HEK293 (cell line): ENCODE measurements at regions not wholly inside any gene's neighbourhood (a gene's known extent, or its start where the extent isn't known, plus 50 kb on each side); places are given as distances from the start of the nearest gene placed in this dataset.

Source experiments
- CTCF ChIA-PET: fragments of 350-600 bp; formaldehyde crosslinking; extraction: SDS; loops from one replicate; lab custom pipeline; 2021; ENCODE audit warnings: antibody characterized with exemption; lab: Yijun Ruan, JAX
- POLR2A ChIA-PET: fragments of 300-600 bp; formaldehyde crosslinking; extraction: SDS; loops from one replicate; lab custom pipeline; 2020; ENCODE audit warnings: antibody characterized with exemption, inconsistent platforms; lab: Yijun Ruan, JAX
- H3K27ac ChIP-seq: fragments of 200-500 bp; sonication (Bioruptor generic); 2 replicates; pipeline ENCODE4 v1.5.1; 2014; ENCODE audit warnings: low read depth, low read length, control low read depth, inconsistent platforms; ENCODE audit errors: extremely low read depth
- H3K36me3 ChIP-seq, 2 experiments: fragments of 200-500 bp in 1 of 2; sonication (Bioruptor generic) in 1 of 2; 1 replicate in 1 of 2; 2 replicates in 1 of 2; pipeline ENCODE4 v1.5.1; 2014 to 2017; ENCODE audit warnings: inconsistent platforms in 2 of 2, low read length in 2 of 2; ENCODE audit not compliant: control insufficient read depth in 2 of 2, insufficient read depth in 1 of 2
- H3K4me1 ChIP-seq: fragments of 200-500 bp; sonication (Bioruptor generic); 2 replicates; pipeline ENCODE4 v1.5.1; 2014; ENCODE audit warnings: mild to moderate bottlenecking, low read length, inconsistent platforms; ENCODE audit not compliant: control insufficient read depth, insufficient read depth
- H3K4me3 ChIP-seq: 2 replicates; pipeline ENCODE4 v1.5.1; 2011; ENCODE audit warnings: low read depth, mild to moderate bottlenecking, control low read depth, low read length, moderate library complexity
- H3K9me3 ChIP-seq: fragments of 200-500 bp; sonication (Bioruptor generic); 2 replicates; pipeline ENCODE4 v1.5.1; 2014; ENCODE audit warnings: low read depth, low read length, inconsistent platforms; ENCODE audit not compliant: control insufficient read depth, insufficient read depth
- GFI1B ChIP-seq: fragments of 450-650 bp; formaldehyde crosslinking; IDR thresholded peaks from 2 replicates; pipeline ENCODE4 v1.5.1; 2016; ENCODE audit warnings: missing biosample characterization, missing genetic modification characterization
- GLIS1 ChIP-seq: fragments of 450-650 bp; formaldehyde crosslinking; IDR thresholded peaks from 2 replicates; pipeline ENCODE4 v1.5.1; 2016; ENCODE audit warnings: missing biosample characterization, missing genetic modification characterization
- KLF1 ChIP-seq: fragments of 450-650 bp; formaldehyde crosslinking; IDR thresholded peaks from 2 replicates; pipeline ENCODE4 v1.5.1; 2016; ENCODE audit warnings: missing biosample characterization, missing genetic modification characterization
- REPIN1 ChIP-seq: fragments of 450-650 bp; formaldehyde crosslinking; IDR thresholded peaks from 2 replicates; pipeline ENCODE4 v1.5.1; 2017; ENCODE audit warnings: missing biosample characterization, missing genetic modification characterization, low read depth
- SALL2 ChIP-seq: fragments of 450-650 bp; formaldehyde crosslinking; IDR thresholded peaks from 2 replicates; pipeline ENCODE4 v1.5.0; 2017; ENCODE audit warnings: missing biosample characterization, mild to moderate bottlenecking, missing genetic modification characterization, borderline replicate concordance
- SCRT2 ChIP-seq: fragments of 450-650 bp; formaldehyde crosslinking; IDR thresholded peaks from 2 replicates; pipeline ENCODE4 v1.5.1; 2016; ENCODE audit warnings: missing biosample characterization, missing genetic modification characterization
- SP3 ChIP-seq: fragments of 450-650 bp; formaldehyde crosslinking; IDR thresholded peaks from 2 replicates; pipeline ENCODE4 v1.5.1; 2016; ENCODE audit warnings: missing biosample characterization, missing genetic modification characterization
- YY1 ChIP-seq: fragments of 450-650 bp; formaldehyde crosslinking; IDR thresholded peaks from 2 replicates; pipeline ENCODE4 v1.5.1; 2018; ENCODE audit warnings: missing biosample characterization, missing genetic modification characterization
- ZBTB48 ChIP-seq: fragments of 450-650 bp; formaldehyde crosslinking; IDR thresholded peaks from 2 replicates; pipeline ENCODE4 v1.5.1; 2016; ENCODE audit warnings: missing biosample characterization, missing genetic modification characterization
- ZNF157 ChIP-seq: fragments of 450-650 bp; formaldehyde crosslinking; IDR thresholded peaks from 2 replicates; pipeline ENCODE4 v1.5.1; 2016; ENCODE audit warnings: missing biosample characterization, missing genetic modification characterization
- ZNF169 ChIP-seq: fragments of 450-650 bp; formaldehyde crosslinking; IDR thresholded peaks from 2 replicates; pipeline ENCODE4 v1.5.1; 2016; ENCODE audit warnings: missing biosample characterization, missing genetic modification characterization
- ZNF211 ChIP-seq: fragments of 450-650 bp; formaldehyde crosslinking; IDR thresholded peaks from 2 replicates; pipeline ENCODE4 v1.5.1; 2016; ENCODE audit warnings: low read depth, missing biosample characterization, missing genetic modification characterization
- ZNF214 ChIP-seq: fragments of 450-650 bp; formaldehyde crosslinking; IDR thresholded peaks from 2 replicates; pipeline ENCODE4 v1.5.1; 2017; ENCODE audit warnings: missing biosample characterization, mild to moderate bottlenecking, missing genetic modification characterization, borderline replicate concordance
- ZNF24 ChIP-seq: fragments of 450-650 bp; formaldehyde crosslinking; IDR thresholded peaks from 2 replicates; pipeline ENCODE4 v1.5.1; 2016; ENCODE audit warnings: missing biosample characterization, missing genetic modification characterization
- ZNF391 ChIP-seq: fragments of 450-650 bp; formaldehyde crosslinking; IDR thresholded peaks from 2 replicates; pipeline ENCODE4 v1.5.1; 2016; ENCODE audit warnings: low read depth, missing biosample characterization, missing genetic modification characterization, borderline replicate concordance
- ZNF416 ChIP-seq: fragments of 450-650 bp; formaldehyde crosslinking; IDR thresholded peaks from 2 replicates; pipeline ENCODE4 v1.5.1; 2016; ENCODE audit warnings: missing biosample characterization, missing genetic modification characterization
- ZNF514 ChIP-seq: fragments of 450-650 bp; formaldehyde crosslinking; IDR thresholded peaks from 2 replicates; pipeline ENCODE4 v1.5.1; 2016; ENCODE audit warnings: missing biosample characterization, missing genetic modification characterization
- ZNF548 ChIP-seq: fragments of 450-650 bp; formaldehyde crosslinking; IDR thresholded peaks from 2 replicates; pipeline ENCODE4 v1.5.1; 2016; ENCODE audit warnings: missing biosample characterization, missing genetic modification characterization
- ZNF555 ChIP-seq: fragments of 450-650 bp; formaldehyde crosslinking; conservative IDR thresholded peaks from 2 replicates; pipeline ENCODE4 v1.5.1; 2017; ENCODE audit warnings: missing biosample characterization, mild to moderate bottlenecking, missing genetic modification characterization, inconsistent platforms
- ZNF560 ChIP-seq: fragments of 450-650 bp; formaldehyde crosslinking; IDR thresholded peaks from 2 replicates; pipeline ENCODE4 v1.5.1; 2017; ENCODE audit warnings: missing biosample characterization, missing genetic modification characterization, borderline replicate concordance
- ZNF561 ChIP-seq: fragments of 450-650 bp; IDR thresholded peaks from 2 replicates; pipeline ENCODE4 v1.5.1; 2018; ENCODE audit warnings: missing biosample characterization, missing genetic modification characterization, borderline replicate concordance
- ZNF654 ChIP-seq: fragments of 450-650 bp; formaldehyde crosslinking; IDR thresholded peaks from 2 replicates; pipeline ENCODE4 v1.5.1; 2016; ENCODE audit warnings: low read depth, missing biosample characterization, missing genetic modification characterization
- ZNF664 ChIP-seq: fragments of 450-650 bp; formaldehyde crosslinking; IDR thresholded peaks from 2 replicates; pipeline ENCODE4 v1.5.1; 2016; ENCODE audit warnings: missing biosample characterization, missing genetic modification characterization
- ZNF707 ChIP-seq: fragments of 450-650 bp; formaldehyde crosslinking; IDR thresholded peaks from 2 replicates; pipeline ENCODE4 v1.5.1; 2016; ENCODE audit warnings: missing biosample characterization, missing genetic modification characterization
- ZNF747 ChIP-seq: fragments of 450-650 bp; formaldehyde crosslinking; IDR thresholded peaks from 2 replicates; pipeline ENCODE4 v1.5.1; 2016; ENCODE audit warnings: missing biosample characterization, missing genetic modification characterization
- ZNF776 ChIP-seq: fragments of 450-650 bp; formaldehyde crosslinking; IDR thresholded peaks from 2 replicates; pipeline ENCODE4 v1.5.0; 2017; ENCODE audit warnings: missing biosample characterization, missing genetic modification characterization, borderline replicate concordance
- ZNF777 ChIP-seq: fragments of 450-650 bp; formaldehyde crosslinking; IDR thresholded peaks from 2 replicates; pipeline ENCODE4 v1.5.1; 2017; ENCODE audit warnings: missing biosample characterization, missing genetic modification characterization, borderline replicate concordance
- ZNF791 ChIP-seq: fragments of 450-650 bp; formaldehyde crosslinking; IDR thresholded peaks from 2 replicates; pipeline ENCODE4 v1.5.1; 2016; ENCODE audit warnings: missing biosample characterization, missing genetic modification characterization
- ZNF792 ChIP-seq: fragments of 450-650 bp; formaldehyde crosslinking; IDR thresholded peaks from 2 replicates; pipeline ENCODE4 v1.5.1; 2016; ENCODE audit warnings: missing biosample characterization, missing genetic modification characterization
- ZXDB ChIP-seq: fragments of 450-650 bp; formaldehyde crosslinking; IDR thresholded peaks from 2 replicates; pipeline ENCODE4 v1.5.1; 2016; ENCODE audit warnings: missing biosample characterization, missing genetic modification characterization
- TF ChIP-seq, protein P1 (sequence below): fragments of 450-650 bp; formaldehyde crosslinking; conservative IDR thresholded peaks from 2 replicates; pipeline ENCODE4 v1.5.1; 2016; ENCODE audit warnings: low read depth, missing biosample characterization, missing genetic modification characterization
- TF ChIP-seq, protein P2 (sequence below): fragments of 450-650 bp; formaldehyde crosslinking; IDR thresholded peaks from 2 replicates; pipeline ENCODE4 v1.5.1; 2016; ENCODE audit warnings: missing biosample characterization, missing genetic modification characterization, borderline replicate concordance
- TF ChIP-seq, protein P3 (sequence below): fragments of 450-650 bp; formaldehyde crosslinking; IDR thresholded peaks from 2 replicates; pipeline ENCODE4 v1.5.1; 2016; ENCODE audit warnings: missing biosample characterization, missing genetic modification characterization

DNA sequence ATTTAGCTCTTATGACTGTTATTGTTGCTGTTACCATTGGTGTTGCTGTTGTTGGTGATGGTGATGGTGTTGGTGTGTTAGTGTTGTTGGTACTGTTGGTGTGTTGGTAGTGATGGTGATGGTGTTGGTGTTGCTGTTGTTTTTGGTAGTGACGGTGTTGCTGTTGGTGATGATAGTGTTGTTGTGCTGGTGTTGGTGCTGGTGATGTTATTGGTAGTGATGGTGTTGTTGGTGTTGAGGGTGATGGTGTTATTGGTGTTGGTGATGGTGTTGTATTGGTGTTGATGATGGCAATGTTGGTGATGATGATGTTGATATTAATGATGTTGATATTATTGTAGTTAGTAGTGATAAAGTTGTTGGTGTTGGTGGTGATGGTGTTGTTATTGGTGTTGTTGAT lies 285.7 kb upstream of the FOXF1 start:
- no peaks in the 10 kb centered on the region for H3K4me1 ChIP-seq
- CTCF ChIA-PET, result interaction anchor here (0.6 kb wide), 2 partner anchors 113 to 513 kb away, joined by 3 to 4 read pairs; no protein-coding TSS in a partner anchor
- POLR2A ChIA-PET, result no interaction called here
- no peak for TF ChIP-seq ZNF169 (tag by site-specific recombination)
- TF ChIP-seq SALL2 (tag by site-specific recombination), result 0 out of 2 replicates have a peak, but pooled peaks have one; percentile 42
- no peak for TF ChIP-seq ZNF214 (tag by site-specific recombination)
- TF ChIP-seq ZBTB48 (tag by site-specific recombination), result no peak
- no peak for TF ChIP-seq ZNF791
- TF ChIP-seq ZNF776 (tag by site-specific recombination), result peak; percentile 80; the same call in 1 of the 2 replicates
- TF ChIP-seq ZNF548, result no peak
- TF ChIP-seq ZNF707 (tag by site-specific recombination), result 0 out of 2 replicates have a peak, but pooled peaks have one; percentile 15
- no peak for TF ChIP-seq ZNF654
- no peak for TF ChIP-seq KLF1
- TF ChIP-seq SP3 (tag by site-specific recombination), result no peak
- no peak for TF ChIP-seq SCRT2 (tag by site-specific recombination)
- no peak for TF ChIP-seq YY1
- TF ChIP-seq ZNF514 (tag by site-specific recombination), result 0 out of 2 replicates have a peak, but pooled peaks have one; percentile 36
- TF ChIP-seq ZNF416 (tag by site-specific recombination), result 0 out of 2 replicates have a peak, but pooled peaks have one; percentile 34
- no peak for TF ChIP-seq ZNF747
- TF ChIP-seq ZNF24 (tag by site-specific recombination), result no peak
- TF ChIP-seq ZNF777, result no peak
- no peak for TF ChIP-seq GLIS1 (tag by site-specific recombination)
- TF ChIP-seq, protein P1, sequence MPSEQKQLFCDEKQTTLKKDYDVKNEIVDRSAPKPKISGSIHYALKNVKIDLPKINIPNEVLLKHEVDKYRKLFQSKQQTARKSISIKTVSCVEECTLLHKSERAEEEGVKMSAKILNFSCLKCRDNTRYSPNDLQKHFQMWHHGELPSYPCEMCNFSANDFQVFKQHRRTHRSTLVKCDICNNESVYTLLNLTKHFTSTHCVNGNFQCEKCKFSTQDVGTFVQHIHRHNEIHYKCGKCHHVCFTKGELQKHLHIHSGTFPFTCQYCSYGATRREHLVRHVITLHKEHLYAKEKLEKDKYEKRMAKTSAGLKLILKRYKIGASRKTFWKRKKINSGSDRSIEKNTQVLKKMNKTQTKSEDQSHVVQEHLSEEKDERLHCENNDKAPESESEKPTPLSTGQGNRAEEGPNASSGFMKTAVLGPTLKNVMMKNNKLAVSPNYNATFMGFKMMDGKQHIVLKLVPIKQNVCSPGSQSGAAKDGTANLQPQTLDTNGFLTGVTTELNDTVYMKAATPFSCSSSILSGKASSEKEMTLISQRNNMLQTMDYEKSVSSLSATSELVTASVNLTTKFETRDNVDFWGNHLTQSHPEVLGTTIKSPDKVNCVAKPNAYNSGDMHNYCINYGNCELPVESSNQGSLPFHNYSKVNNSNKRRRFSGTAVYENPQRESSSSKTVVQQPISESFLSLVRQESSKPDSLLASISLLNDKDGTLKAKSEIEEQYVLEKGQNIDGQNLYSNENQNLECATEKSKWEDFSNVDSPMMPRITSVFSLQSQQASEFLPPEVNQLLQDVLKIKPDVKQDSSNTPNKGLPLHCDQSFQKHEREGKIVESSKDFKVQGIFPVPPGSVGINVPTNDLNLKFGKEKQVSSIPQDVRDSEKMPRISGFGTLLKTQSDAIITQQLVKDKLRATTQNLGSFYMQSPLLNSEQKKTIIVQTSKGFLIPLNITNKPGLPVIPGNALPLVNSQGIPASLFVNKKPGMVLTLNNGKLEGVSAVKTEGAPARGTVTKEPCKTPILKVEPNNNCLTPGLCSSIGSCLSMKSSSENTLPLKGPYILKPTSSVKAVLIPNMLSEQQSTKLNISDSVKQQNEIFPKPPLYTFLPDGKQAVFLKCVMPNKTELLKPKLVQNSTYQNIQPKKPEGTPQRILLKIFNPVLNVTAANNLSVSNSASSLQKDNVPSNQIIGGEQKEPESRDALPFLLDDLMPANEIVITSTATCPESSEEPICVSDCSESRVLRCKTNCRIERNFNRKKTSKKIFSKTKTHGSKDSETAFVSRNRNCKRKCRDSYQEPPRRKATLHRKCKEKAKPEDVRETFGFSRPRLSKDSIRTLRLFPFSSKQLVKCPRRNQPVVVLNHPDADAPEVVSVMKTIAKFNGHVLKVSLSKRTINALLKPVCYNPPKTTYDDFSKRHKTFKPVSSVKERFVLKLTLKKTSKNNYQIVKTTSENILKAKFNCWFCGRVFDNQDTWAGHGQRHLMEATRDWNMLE (tag by site-specific recombination), result no peak
- TF ChIP-seq ZNF560 (tag by site-specific recombination), result no peak
- no peak for TF ChIP-seq ZNF664 (tag by site-specific recombination)
- no peak for TF ChIP-seq GFI1B (tag by site-specific recombination)
- TF ChIP-seq, protein P2, sequence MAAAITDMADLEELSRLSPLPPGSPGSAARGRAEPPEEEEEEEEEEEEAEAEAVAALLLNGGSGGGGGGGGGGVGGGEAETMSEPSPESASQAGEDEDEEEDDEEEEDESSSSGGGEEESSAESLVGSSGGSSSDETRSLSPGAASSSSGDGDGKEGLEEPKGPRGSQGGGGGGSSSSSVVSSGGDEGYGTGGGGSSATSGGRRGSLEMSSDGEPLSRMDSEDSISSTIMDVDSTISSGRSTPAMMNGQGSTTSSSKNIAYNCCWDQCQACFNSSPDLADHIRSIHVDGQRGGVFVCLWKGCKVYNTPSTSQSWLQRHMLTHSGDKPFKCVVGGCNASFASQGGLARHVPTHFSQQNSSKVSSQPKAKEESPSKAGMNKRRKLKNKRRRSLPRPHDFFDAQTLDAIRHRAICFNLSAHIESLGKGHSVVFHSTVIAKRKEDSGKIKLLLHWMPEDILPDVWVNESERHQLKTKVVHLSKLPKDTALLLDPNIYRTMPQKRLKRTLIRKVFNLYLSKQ (tag by site-specific recombination), result no peak
- no peak for TF ChIP-seq ZNF561 (tag by site-specific recombination)
- TF ChIP-seq ZNF157 (tag by site-specific recombination), result no peak
- no peak for TF ChIP-seq ZNF211 (tag by site-specific recombination)
- no peak for TF ChIP-seq REPIN1
- no peak for TF ChIP-seq ZXDB
- TF ChIP-seq ZNF391 (tag by site-specific recombination), result no peak
- TF ChIP-seq ZNF555 (tag by site-specific recombination), result no peak
- TF ChIP-seq, protein P3, sequence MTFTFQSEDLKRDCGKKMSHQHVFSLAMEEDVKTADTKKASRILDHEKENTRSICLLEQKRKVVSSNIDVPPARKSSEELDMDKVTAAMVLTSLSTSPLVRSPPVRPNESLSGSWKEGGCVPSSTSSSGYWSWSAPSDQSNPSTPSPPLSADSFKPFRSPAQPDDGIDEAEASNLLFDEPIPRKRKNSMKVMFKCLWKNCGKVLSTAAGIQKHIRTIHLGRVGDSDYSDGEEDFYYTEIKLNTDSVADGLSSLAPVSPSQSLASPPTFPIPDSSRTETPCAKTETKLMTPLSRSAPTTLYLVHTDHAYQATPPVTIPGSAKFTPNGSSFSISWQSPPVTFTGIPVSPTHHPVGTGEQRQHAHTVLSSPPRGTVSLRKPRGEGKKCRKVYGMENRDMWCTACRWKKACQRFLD (tag by site-specific recombination), result no peak
- 0 out of 2 replicates have a peak, but pooled peaks have one; percentile 30 for TF ChIP-seq ZNF792 (tag by site-specific recombination)

More for the DNA sequence above, 285.7 kb upstream of the FOXF1 start:
- no peaks in the 10 kb centered on the region for H3K36me3 ChIP-seq
- no peaks in the 10 kb centered on the region for H3K9me3 ChIP-seq
- no peak overlapping the region for H3K4me3 ChIP-seq
- no peak overlapping the region for H3K27ac ChIP-seq
